ENCODE measurements at regions not wholly inside any gene's neighbourhood (a gene's known extent, or its start where the extent isn't known, plus 50 kb on each side); places are given as distances from the start of the nearest gene placed in this dataset.

DNA sequence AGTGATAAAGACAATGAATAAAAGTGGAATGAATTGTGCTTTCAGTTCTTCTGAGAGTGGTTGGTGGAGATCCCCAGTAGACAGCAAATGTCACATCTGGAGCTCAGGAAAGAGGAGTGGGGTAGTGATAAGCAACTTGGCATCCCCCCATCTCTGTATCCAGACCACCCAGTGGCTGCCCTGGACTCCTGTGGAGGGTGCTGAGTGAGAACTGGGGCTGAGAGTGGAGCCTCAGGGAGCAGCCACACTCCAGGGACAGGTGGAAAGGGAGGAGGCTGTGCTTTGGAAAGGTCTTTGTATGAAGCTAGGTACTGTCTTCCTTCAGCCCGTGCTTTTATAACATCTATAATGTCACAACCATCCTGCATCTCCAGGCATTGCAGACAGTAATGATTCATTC is 85.6 kb upstream of the RASGRF1 start:
- TF ChIP-seq CTCF (IDR thresholded peaks at IDR 0.05; ENCODE audit: insufficient read depth, low read depth, low read length) (no peak), EZH2 (IDR thresholded peaks at IDR 0.05; ENCODE audit: insufficient read depth, low read length) (no peak)

Measured in astrocyte (in vitro differentiated cells and primary cell).